ENCODE measurements at regions not wholly inside any gene's neighbourhood (a gene's known extent, or its start where the extent isn't known, plus 50 kb on each side); places are given as distances from the start of the nearest gene placed in this dataset.
"Not testable (repeated sequence)": the region's sequence is repeated elsewhere in the genome, so short reads cannot be mapped to it uniquely, and the experiment has no call there.

DNA sequence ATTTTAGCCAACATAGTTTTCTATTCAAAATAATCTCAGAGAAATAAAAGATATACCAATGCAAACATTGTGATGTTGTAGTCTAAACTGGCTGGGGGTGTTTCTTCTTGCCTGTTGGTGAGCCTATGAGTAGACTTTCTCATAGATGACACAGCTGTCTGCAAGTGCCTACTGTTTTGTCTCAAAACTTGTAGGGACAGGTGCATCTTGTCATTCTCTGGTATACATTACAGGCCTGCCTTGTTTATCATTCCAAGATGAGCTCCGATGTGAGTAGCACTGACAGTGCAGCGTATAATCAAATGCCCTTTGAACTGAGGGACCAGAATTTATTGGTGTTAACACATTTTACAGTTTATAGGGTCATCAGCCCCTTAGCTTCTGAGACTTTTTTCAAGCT lies 353.8 kb downstream of the PRDM5 start:
- Histone ChIP-seq H3K27ac (ENCODE audit: low read length) (no peak overlapping the region), H3K9me3 (ENCODE audit: control insufficient read depth in 2 of 2, low read length in 2 of 2) (no peaks in the 10 kb centered on the region), H3K36me3 (ENCODE audit: control insufficient read depth in 2 of 2, insufficient read depth in 2 of 2, low read length in 2 of 2) (no peaks in the 10 kb centered on the region), H3K27me3 (ENCODE audit: control insufficient read depth in 1 of 2, insufficient read depth in 2 of 2, low read length in 2 of 2) (no peaks in the 10 kb centered on the region), H3K4me3 (ENCODE audit: low read length in 2 of 2) (no peak overlapping the region), H3K9ac (ENCODE audit: low read length in 2 of 2) (no peak overlapping the region), H3K4me1 (ENCODE audit: control insufficient read depth, insufficient read depth, low read length) (no peaks in the 10 kb centered on the region)

DNA sequence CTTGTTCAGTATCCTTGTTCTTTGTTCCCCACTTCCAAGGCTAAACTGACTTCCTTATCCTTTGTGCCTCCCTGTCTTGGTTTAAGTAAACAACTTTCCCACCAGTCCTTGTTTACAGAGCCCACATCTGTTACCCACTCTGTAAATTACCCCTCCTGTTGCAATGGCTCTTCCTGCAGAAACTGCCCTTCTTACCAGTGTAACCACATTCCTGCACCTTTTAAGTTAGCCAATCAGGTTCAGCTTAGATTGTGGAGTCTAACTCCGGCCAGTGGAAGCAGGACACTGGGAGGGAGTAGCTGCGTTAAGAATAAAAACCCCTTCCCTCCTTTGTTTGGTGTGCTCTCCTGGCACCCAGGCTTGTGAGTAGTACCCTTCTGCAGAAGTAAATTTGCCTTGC lies 360.9 kb downstream of the PRDM5 start:
- H3K4me3 ChIP-seq (ENCODE audit: low read length in 2 of 2), result no peak overlapping the region
- H3K4me1 ChIP-seq (ENCODE audit: control insufficient read depth, insufficient read depth, low read length), result no peaks in the 10 kb centered on the region

DNA sequence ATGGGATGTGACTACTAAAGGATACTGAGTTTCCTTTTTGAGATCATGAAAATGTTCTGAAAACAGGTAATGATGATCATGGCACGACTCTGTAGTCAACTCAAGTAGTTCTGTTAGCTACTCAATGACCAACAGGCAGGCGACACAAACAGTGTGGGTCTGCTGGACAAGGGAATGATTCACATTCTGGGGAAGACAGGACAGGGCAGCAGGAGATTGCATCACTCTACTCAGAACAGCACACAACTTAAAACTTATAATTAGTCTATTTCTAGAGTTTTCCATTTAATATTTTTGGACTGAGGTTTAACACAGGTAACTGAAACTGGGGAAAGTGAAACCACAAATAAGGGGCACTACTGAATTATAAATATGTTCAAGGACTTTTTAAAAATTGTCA lies 365.2 kb downstream of the PRDM5 start:
- H3K27me3 ChIP-seq (ENCODE audit: control insufficient read depth in 1 of 2, insufficient read depth in 2 of 2, low read length in 2 of 2), result no peaks in the 10 kb centered on the region
- H3K9ac ChIP-seq (ENCODE audit: low read length in 2 of 2), result no peak overlapping the region
- no peaks in the 10 kb centered on the region for H3K36me3 ChIP-seq (ENCODE audit: control insufficient read depth in 2 of 2, insufficient read depth in 2 of 2, low read length in 2 of 2)
- H3K4me1 ChIP-seq (ENCODE audit: control insufficient read depth, insufficient read depth, low read length), result no peaks in the 10 kb centered on the region
- H3K9me3 ChIP-seq (ENCODE audit: control insufficient read depth in 2 of 2, low read length in 2 of 2), result peaks cover 0 to 4% of the 10 kb centered on the region in 2 donors
- H3K27ac ChIP-seq (ENCODE audit: low read length), result no peak overlapping the region
- H3K4me3 ChIP-seq (ENCODE audit: low read length in 2 of 2), result no peak overlapping the region

More for the DNA sequence above, 360.9 kb downstream of the PRDM5 start:
- Histone ChIP-seq H3K27ac (ENCODE audit: low read length) (no peak overlapping the region), H3K36me3 (ENCODE audit: control insufficient read depth in 2 of 2, insufficient read depth in 2 of 2, low read length in 2 of 2) (no peaks in the 10 kb centered on the region), H3K27me3 (ENCODE audit: control insufficient read depth in 1 of 2, insufficient read depth in 2 of 2, low read length in 2 of 2) (no peaks in the 10 kb centered on the region), H3K9ac (ENCODE audit: low read length in 2 of 2) (no peak overlapping the region), H3K9me3 (ENCODE audit: control insufficient read depth in 2 of 2, low read length in 2 of 2) (peaks cover 0 to 4% of the 10 kb centered on the region in 2 donors)

DNA sequence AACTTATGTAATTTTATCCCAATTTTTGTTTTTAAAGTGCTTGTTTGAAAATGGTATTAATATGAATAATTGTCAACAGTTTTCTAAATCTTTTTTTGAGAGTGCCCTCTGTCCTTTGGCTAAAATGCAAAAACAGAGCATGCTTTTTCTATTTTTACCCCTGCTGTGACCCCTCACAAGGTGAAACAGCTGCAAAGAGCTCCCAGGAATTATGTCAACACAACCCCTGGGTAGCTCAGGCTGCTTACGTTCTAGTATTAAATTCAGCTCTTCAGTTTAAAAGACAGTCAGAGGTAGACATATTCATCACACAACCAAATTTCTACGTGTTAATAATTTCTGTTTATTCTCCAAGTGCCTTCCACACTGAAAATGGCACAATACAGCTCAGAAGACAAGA lies 367.5 kb downstream of the PRDM5 start:
- Histone ChIP-seq H3K27me3 (ENCODE audit: control insufficient read depth in 1 of 2, insufficient read depth in 2 of 2, low read length in 2 of 2) (no peaks in the 10 kb centered on the region), H3K4me1 (ENCODE audit: control insufficient read depth, insufficient read depth, low read length) (no peaks in the 10 kb centered on the region), H3K9ac (ENCODE audit: low read length in 2 of 2) (no peak overlapping the region), H3K36me3 (ENCODE audit: control insufficient read depth in 2 of 2, insufficient read depth in 2 of 2, low read length in 2 of 2) (no peaks in the 10 kb centered on the region), H3K4me3 (ENCODE audit: low read length in 2 of 2) (no peak overlapping the region), H3K9me3 (ENCODE audit: control insufficient read depth in 2 of 2, low read length in 2 of 2) (no peaks in the 10 kb centered on the region), H3K27ac (ENCODE audit: low read length) (no peak overlapping the region)

DNA sequence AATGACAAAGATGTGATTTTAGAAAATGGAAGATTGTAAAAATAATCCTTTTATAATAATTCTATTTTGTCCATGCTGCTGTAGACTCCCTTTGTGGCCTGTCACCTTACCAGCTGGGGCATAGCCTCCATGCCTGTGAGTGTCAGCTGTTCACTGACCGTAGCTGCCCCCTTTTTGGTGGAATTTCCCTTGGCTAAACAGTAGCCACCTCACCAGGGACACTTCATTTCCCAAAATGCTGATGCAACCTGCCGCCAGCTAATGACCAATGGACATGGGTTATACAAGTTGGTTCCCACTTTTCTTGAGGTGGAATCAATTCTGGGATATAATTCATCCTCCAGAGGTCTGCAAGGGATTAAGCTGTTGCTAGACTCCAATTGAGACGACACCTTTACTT lies 368.4 kb downstream of the PRDM5 start:
- H3K9ac ChIP-seq (ENCODE audit: low read length in 2 of 2), result no peak overlapping the region
- H3K9me3 ChIP-seq (ENCODE audit: control insufficient read depth in 2 of 2, low read length in 2 of 2), result no peaks in the 10 kb centered on the region
- no peaks in the 10 kb centered on the region for H3K4me1 ChIP-seq (ENCODE audit: control insufficient read depth, insufficient read depth, low read length)
- H3K36me3 ChIP-seq (ENCODE audit: control insufficient read depth in 2 of 2, insufficient read depth in 2 of 2, low read length in 2 of 2), result no peaks in the 10 kb centered on the region
- H3K27ac ChIP-seq (ENCODE audit: low read length), result no peak overlapping the region
- no peak overlapping the region for H3K4me3 ChIP-seq (ENCODE audit: low read length in 2 of 2)
- no peaks in the 10 kb centered on the region for H3K27me3 ChIP-seq (ENCODE audit: control insufficient read depth in 1 of 2, insufficient read depth in 2 of 2, low read length in 2 of 2)

DNA sequence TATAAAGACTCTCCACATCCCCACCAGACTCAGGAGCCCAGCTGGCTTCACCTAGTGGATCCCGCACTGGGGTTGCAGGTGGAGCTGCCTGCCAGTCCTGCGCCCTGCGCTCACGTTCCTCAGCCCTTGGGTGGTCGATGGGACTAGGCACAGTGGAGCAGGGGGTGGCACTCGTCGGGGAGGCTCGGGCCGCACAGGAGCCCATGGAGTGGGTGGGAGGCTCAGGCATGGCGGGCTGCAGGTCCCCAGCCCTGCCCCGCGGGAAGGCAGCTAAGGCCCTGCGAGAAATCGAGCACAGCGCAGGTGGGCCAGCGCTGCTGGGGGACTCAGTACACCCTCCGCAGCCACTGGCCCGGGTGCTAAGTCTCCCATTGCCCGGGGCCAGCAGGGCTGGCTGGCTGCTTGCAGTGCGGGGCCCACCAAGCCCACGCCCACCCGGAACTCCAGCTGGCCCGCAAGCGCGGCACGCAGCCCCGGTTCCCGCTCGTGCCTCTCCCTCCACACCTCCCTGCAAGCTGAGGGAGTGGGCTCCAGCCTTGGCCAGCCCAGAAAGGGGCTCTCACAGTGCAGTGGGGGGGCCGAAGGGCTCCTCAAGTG lies 371.8 kb downstream of the PRDM5 start:
- not testable (repeated sequence) for H3K4me1 ChIP-seq (ENCODE audit: control insufficient read depth, insufficient read depth, low read length); H3K36me3 ChIP-seq (ENCODE audit: control insufficient read depth in 2 of 2, insufficient read depth in 2 of 2, low read length in 2 of 2); H3K9ac ChIP-seq (ENCODE audit: low read length in 2 of 2); H3K9me3 ChIP-seq (ENCODE audit: control insufficient read depth in 2 of 2, low read length in 2 of 2); H3K4me3 ChIP-seq (ENCODE audit: low read length in 2 of 2); H3K27me3 ChIP-seq (ENCODE audit: control insufficient read depth in 1 of 2, insufficient read depth in 2 of 2, low read length in 2 of 2); H3K27ac ChIP-seq (ENCODE audit: low read length)

DNA sequence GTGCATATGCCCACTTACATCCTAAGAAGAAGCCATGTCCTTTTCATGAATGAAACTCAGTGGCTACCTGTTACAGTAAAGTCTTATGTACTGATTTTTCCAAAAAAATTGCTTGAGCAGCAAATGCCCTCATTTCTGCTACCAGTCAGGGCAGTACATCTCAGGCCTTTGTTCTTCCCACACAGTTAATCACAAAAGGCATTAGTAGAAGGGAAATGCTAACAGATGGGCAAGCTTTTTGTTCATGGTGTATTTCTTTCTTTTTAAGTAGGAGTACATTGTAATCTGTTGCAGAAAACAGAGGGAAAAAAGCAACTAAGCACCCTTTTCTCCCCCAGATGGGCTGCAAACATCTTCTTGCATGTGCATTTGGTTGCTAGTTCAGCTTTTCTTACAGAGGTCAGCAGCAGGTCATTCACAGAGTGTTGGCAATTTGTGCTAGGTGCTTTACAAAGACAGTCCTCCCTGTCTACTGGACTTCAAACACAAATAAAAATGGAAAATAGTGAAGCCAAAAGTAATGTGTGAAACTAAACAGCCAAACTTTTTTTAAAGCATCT lies 373.4 kb downstream of the PRDM5 start:
- H3K4me1 ChIP-seq (ENCODE audit: control insufficient read depth, insufficient read depth, low read length), result no peaks in the 10 kb centered on the region
- H3K27me3 ChIP-seq (ENCODE audit: control insufficient read depth in 1 of 2, insufficient read depth in 2 of 2, low read length in 2 of 2), result no peaks in the 10 kb centered on the region
- H3K9ac ChIP-seq (ENCODE audit: low read length in 2 of 2), result no peak overlapping the region
- H3K27ac ChIP-seq (ENCODE audit: low read length), result no peak overlapping the region
- H3K4me3 ChIP-seq (ENCODE audit: low read length in 2 of 2), result no peak overlapping the region
- no peaks in the 10 kb centered on the region for H3K36me3 ChIP-seq (ENCODE audit: control insufficient read depth in 2 of 2, insufficient read depth in 2 of 2, low read length in 2 of 2)
- H3K9me3 ChIP-seq (ENCODE audit: control insufficient read depth in 2 of 2, low read length in 2 of 2), result no peaks in the 10 kb centered on the region

DNA sequence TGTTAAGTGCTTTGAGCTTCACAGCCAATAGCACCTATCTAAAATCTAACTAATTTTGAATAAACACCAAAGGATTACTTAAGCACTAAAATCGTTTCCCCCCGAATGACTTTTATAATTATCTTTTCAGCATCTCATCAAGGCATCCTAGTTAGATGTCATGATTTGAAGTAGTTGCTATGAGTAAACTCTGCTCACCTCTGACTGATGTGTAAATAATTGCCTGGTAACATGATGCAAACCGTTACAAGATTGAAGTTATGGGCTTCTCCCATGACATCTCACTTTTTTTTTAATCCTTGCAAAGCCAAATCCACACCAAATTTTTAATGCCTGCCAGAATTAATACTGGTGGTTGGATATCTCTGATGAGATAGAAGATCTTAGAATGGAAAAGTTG lies 377.1 kb downstream of the PRDM5 start:
- H3K4me3 ChIP-seq (ENCODE audit: low read length in 2 of 2), result no peak overlapping the region
- H3K9me3 ChIP-seq (ENCODE audit: control insufficient read depth in 2 of 2, low read length in 2 of 2), result no peaks in the 10 kb centered on the region
- no peaks in the 10 kb centered on the region for H3K4me1 ChIP-seq (ENCODE audit: control insufficient read depth, insufficient read depth, low read length)
- no peak overlapping the region for H3K27ac ChIP-seq (ENCODE audit: low read length)
- H3K9ac ChIP-seq (ENCODE audit: low read length in 2 of 2), result no peak overlapping the region
- no peaks in the 10 kb centered on the region for H3K36me3 ChIP-seq (ENCODE audit: control insufficient read depth in 2 of 2, insufficient read depth in 2 of 2, low read length in 2 of 2)
- H3K27me3 ChIP-seq (ENCODE audit: control insufficient read depth in 1 of 2, insufficient read depth in 2 of 2, low read length in 2 of 2), result no peaks in the 10 kb centered on the region

DNA sequence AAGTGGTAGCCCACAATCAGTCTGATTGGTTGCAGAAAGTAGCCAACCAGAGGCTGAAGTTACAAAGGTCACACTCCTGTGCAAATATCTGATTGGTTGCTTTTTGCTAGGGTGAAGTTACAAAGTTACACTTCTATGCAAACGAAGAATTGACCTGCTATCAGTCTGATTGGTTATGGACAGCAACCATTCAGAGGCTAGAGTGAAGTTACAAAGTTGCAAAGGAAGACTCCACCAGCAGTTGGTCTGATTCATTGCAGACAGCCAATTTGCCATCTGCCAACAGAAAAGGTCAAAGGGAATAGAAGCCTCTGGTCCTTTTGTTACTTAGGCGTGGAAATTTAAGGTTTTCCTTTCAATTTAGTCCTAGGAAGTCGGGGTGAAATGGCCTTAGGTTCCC lies 377.7 kb downstream of the PRDM5 start:
- Histone ChIP-seq H3K27ac (ENCODE audit: low read length) (no peak overlapping the region), H3K27me3 (ENCODE audit: control insufficient read depth in 1 of 2, insufficient read depth in 2 of 2, low read length in 2 of 2) (no peaks in the 10 kb centered on the region), H3K9ac (ENCODE audit: low read length in 2 of 2) (no peak overlapping the region), H3K9me3 (ENCODE audit: control insufficient read depth in 2 of 2, low read length in 2 of 2) (no peaks in the 10 kb centered on the region), H3K4me1 (ENCODE audit: control insufficient read depth, insufficient read depth, low read length) (no peaks in the 10 kb centered on the region), H3K4me3 (ENCODE audit: low read length in 2 of 2) (no peak overlapping the region), H3K36me3 (ENCODE audit: control insufficient read depth in 2 of 2, insufficient read depth in 2 of 2, low read length in 2 of 2) (no peaks in the 10 kb centered on the region)

DNA sequence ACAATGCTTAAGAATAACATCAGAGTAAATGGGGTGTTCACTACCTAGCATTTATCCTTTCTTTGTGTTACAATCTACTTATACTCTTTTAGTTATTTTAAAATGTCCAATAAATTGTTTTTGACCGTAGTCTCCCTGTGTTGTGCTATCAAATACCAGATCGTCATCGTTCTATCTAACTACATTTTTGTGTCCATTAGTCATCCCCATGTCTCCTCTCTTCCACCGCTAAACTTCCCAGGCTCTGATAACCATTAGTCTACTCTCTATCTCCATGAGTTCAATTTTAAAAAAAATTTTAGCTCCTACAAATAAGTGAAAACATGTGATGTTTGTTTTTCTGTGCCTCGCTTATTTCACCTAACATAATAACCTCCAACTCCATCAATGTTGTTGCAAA lies 381.9 kb downstream of the PRDM5 start:
- H3K27me3 ChIP-seq (ENCODE audit: control insufficient read depth in 1 of 2, insufficient read depth in 2 of 2, low read length in 2 of 2), result no peaks in the 10 kb centered on the region
- H3K4me1 ChIP-seq (ENCODE audit: control insufficient read depth, insufficient read depth, low read length), result no peaks in the 10 kb centered on the region
- H3K4me3 ChIP-seq (ENCODE audit: low read length in 2 of 2), result no peak overlapping the region
- H3K9me3 ChIP-seq (ENCODE audit: control insufficient read depth in 2 of 2, low read length in 2 of 2), result no peaks in the 10 kb centered on the region
- H3K36me3 ChIP-seq (ENCODE audit: control insufficient read depth in 2 of 2, insufficient read depth in 2 of 2, low read length in 2 of 2), result no peaks in the 10 kb centered on the region
- no peak overlapping the region for H3K9ac ChIP-seq (ENCODE audit: low read length in 2 of 2)
- H3K27ac ChIP-seq (ENCODE audit: low read length), result no peak overlapping the region

DNA sequence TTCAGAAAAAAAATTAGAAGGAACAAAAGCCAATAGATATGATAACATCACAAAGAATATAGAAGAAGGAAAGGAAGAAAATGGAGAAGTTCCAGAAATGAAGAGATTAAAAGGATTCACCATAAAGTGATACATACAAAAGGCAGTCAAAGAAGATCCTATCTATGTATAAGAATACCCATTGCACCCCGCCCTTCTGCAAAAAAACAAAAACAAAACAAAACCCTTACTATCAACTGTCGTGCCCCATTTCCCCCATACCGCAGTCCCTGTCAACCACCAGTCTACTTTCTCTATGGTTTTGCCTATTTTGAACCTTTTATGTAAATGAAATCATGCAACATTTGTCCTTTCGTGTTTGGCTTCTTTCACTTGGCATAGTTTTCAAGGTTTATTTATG lies 385.6 kb downstream of the PRDM5 start:
- Histone ChIP-seq H3K9me3 (ENCODE audit: control insufficient read depth in 2 of 2, low read length in 2 of 2) (no peaks in the 10 kb centered on the region), H3K27ac (ENCODE audit: low read length) (no peak overlapping the region), H3K27me3 (ENCODE audit: control insufficient read depth in 1 of 2, insufficient read depth in 2 of 2, low read length in 2 of 2) (no peaks in the 10 kb centered on the region), H3K36me3 (ENCODE audit: control insufficient read depth in 2 of 2, insufficient read depth in 2 of 2, low read length in 2 of 2) (no peaks in the 10 kb centered on the region), H3K4me3 (ENCODE audit: low read length in 2 of 2) (no peak overlapping the region), H3K9ac (ENCODE audit: low read length in 2 of 2) (no peak overlapping the region), H3K4me1 (ENCODE audit: control insufficient read depth, insufficient read depth, low read length) (no peaks in the 10 kb centered on the region)
